HepG2 (cell line): ENCODE measurements at regions not wholly inside any gene's neighbourhood (a gene's known extent, or its start where the extent isn't known, plus 50 kb on each side); places are given as distances from the start of the nearest gene placed in this dataset.
A peak's percentile ranks its signal among the peaks of the same experiment; 100 is the strongest.

Experiments used
- CBFB ChIP-seq: sonication (generic); formaldehyde crosslinking; IDR thresholded peaks from 2 replicates; pipeline ENCODE4 v1.4.0; 2020; ENCODE audit warnings: missing genetic modification reagents
- FOXK2 ChIP-seq: fragments of 450-650 bp; IDR thresholded peaks from 2 replicates; pipeline ENCODE4 v1.6.1; 2016
- HDAC6 ChIP-seq: fragments of 200-600 bp; sonication (generic); IDR thresholded peaks from 2 replicates; pipeline ENCODE4 v1.7.0; 2017; ENCODE audit warnings: mild to moderate bottlenecking, antibody characterized with exemption, low read length, low read depth
- HNRNPLL ChIP-seq: fragments of 200-400 bp; formaldehyde crosslinking; IDR thresholded peaks from 2 replicates; pipeline ENCODE4 v1.6.1; 2017; ENCODE audit warnings: mild to moderate bottlenecking, low read depth, low read length; ENCODE audit not compliant: poor library complexity, severe bottlenecking
- HOXD1 ChIP-seq: sonication (generic); formaldehyde crosslinking; IDR thresholded peaks from 2 replicates; pipeline ENCODE4 v1.5.0; 2020; ENCODE audit warnings: missing genetic modification reagents
- IRF2 ChIP-seq: IDR thresholded peaks from 2 replicates; pipeline ENCODE4 v1.6.1; 2018; ENCODE audit warnings: missing genetic modification reagents, missing compliant biosample characterization
- PHF20 ChIP-seq: sonication (generic); formaldehyde crosslinking; IDR thresholded peaks from 2 replicates; pipeline ENCODE4 v1.5.0; 2020; ENCODE audit warnings: mild to moderate bottlenecking, missing genetic modification reagents
- RBFOX2 ChIP-seq: fragments of 200-400 bp; formaldehyde crosslinking; IDR thresholded peaks from 2 replicates; pipeline ENCODE4 v1.6.1; 2017; ENCODE audit warnings: low read depth, mild to moderate bottlenecking, low read length
- SSRP1 ChIP-seq: IDR thresholded peaks from 2 replicates; pipeline ENCODE4 v1.6.1; 2016; ENCODE audit warnings: control low read depth
- SUZ12 ChIP-seq: fragments of 150-350 bp; IDR thresholded peaks from 2 replicates; pipeline ENCODE4 v1.6.1; 2014; ENCODE audit warnings: low read depth, low read length
- ZNF232 ChIP-seq: sonication (generic); formaldehyde crosslinking; IDR thresholded peaks from 2 replicates; pipeline ENCODE4 v1.4.0; 2020; ENCODE audit warnings: missing genetic modification reagents, borderline replicate concordance
- ZNF713 ChIP-seq: sonication (generic); formaldehyde crosslinking; IDR thresholded peaks from 2 replicates; pipeline ENCODE4 v1.4.0; 2020; ENCODE audit warnings: mild to moderate bottlenecking, missing genetic modification reagents
- TF ChIP-seq, protein P1 (sequence below): sonication (generic); formaldehyde crosslinking; IDR thresholded peaks from 2 replicates; pipeline ENCODE4 v1.4.0; 2020; ENCODE audit warnings: missing genetic modification reagents
- TF ChIP-seq, protein P2 (sequence below): sonication (generic); formaldehyde crosslinking; conservative IDR thresholded peaks from 2 replicates; pipeline ENCODE4 v1.4.0; 2020; ENCODE audit warnings: missing genetic modification reagents
- TF ChIP-seq, protein P3 (sequence below): fragments of 450-650 bp; IDR thresholded peaks from 2 replicates; pipeline ENCODE4 v1.6.1; 2017; ENCODE audit warnings: mild to moderate bottlenecking
- TF ChIP-seq, protein P4 (sequence below): sonication (generic); formaldehyde crosslinking; conservative IDR thresholded peaks from 2 replicates; pipeline ENCODE4 v1.4.0; 2020; ENCODE audit warnings: mild to moderate bottlenecking, missing genetic modification reagents, moderate library complexity

DNA sequence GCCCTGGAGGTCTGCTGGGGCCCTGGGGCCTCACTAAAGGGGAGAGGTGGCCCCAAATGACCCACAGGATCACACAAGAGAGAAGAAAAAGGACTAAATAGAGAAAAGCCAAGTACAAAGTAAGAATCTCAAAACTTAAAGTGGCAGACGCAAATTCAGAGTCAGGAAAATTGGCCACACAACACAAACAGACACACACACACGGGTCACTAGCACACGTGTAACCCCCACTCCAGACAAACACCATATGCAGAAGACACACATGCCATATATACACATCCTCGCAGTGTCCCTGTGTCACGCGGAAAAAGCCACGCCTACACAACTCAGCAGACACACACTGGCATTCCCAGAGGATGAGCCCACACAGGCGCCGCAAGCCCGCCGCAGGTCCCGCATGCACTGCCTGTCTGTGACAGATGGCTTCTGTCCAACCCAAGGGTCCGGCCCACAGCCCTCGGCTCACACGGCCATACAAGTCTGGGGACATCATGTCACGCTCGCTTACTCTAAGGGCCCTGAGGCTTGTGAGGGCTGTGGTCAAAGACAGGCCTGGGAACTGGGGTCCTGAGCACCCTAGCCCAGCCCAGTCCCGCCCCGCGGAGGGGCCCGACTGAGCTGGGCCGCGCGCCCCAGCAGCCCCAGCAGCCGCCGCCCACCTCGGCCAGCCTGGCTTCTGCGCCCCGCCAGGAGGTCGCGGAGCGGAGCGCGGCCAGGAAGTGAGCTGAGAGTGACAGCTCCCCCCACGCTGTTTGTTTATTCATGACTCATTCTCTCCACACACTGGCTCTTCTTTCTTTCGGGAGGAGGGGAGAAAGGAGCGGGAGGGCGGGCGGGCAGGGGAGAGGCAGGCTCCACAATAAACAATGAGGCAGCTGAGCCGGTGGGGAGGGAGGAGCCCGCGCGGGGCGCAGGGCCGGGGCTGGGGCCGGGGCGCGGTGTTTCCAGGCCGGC, 95.5 kb upstream of the ZMIZ1 start (continued):
- TF ChIP-seq, protein P1, sequence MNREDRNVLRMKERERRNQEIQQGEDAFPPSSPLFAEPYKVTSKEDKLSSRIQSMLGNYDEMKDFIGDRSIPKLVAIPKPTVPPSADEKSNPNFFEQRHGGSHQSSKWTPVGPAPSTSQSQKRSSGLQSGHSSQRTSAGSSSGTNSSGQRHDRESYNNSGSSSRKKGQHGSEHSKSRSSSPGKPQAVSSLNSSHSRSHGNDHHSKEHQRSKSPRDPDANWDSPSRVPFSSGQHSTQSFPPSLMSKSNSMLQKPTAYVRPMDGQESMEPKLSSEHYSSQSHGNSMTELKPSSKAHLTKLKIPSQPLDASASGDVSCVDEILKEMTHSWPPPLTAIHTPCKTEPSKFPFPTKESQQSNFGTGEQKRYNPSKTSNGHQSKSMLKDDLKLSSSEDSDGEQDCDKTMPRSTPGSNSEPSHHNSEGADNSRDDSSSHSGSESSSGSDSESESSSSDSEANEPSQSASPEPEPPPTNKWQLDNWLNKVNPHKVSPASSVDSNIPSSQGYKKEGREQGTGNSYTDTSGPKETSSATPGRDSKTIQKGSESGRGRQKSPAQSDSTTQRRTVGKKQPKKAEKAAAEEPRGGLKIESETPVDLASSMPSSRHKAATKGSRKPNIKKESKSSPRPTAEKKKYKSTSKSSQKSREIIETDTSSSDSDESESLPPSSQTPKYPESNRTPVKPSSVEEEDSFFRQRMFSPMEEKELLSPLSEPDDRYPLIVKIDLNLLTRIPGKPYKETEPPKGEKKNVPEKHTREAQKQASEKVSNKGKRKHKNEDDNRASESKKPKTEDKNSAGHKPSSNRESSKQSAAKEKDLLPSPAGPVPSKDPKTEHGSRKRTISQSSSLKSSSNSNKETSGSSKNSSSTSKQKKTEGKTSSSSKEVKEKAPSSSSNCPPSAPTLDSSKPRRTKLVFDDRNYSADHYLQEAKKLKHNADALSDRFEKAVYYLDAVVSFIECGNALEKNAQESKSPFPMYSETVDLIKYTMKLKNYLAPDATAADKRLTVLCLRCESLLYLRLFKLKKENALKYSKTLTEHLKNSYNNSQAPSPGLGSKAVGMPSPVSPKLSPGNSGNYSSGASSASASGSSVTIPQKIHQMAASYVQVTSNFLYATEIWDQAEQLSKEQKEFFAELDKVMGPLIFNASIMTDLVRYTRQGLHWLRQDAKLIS (CRISPR knock-in tag), result peak; percentile 27; the same call in 1 of the 2 replicates
- TF ChIP-seq HNRNPLL (peak; percentile 62), ZNF232 (CRISPR knock-in tag) (peak; percentile 62; the same call in 1 of the 2 replicates), IRF2 (CRISPR knock-in tag) (peak; percentile 68; the same call in 1 of the 2 replicates), HOXD1 (no peak), RBFOX2 (peak; percentile 94), SUZ12 (no peak), ZNF713 (CRISPR knock-in tag) (peak; percentile 83; the same call in 1 of the 2 replicates), HDAC6 (no peak), CBFB (CRISPR knock-in tag) (0 out of 2 replicates have a peak, but pooled peaks have one; percentile 11), SSRP1 (CRISPR knock-in tag) (peak; percentile 78; the same call in 1 of the 2 replicates), FOXK2 (peak; percentile 42; the same call in 1 of the 2 replicates), PHF20 (CRISPR knock-in tag) (0 out of 2 replicates have a peak, but pooled peaks have one; percentile 52)
- TF ChIP-seq, protein P2, sequence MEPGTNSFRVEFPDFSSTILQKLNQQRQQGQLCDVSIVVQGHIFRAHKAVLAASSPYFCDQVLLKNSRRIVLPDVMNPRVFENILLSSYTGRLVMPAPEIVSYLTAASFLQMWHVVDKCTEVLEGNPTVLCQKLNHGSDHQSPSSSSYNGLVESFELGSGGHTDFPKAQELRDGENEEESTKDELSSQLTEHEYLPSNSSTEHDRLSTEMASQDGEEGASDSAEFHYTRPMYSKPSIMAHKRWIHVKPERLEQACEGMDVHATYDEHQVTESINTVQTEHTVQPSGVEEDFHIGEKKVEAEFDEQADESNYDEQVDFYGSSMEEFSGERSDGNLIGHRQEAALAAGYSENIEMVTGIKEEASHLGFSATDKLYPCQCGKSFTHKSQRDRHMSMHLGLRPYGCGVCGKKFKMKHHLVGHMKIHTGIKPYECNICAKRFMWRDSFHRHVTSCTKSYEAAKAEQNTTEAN (CRISPR knock-in tag), result peak; percentile 6; the same call in 1 of the 2 replicates
- TF ChIP-seq, protein P3, sequence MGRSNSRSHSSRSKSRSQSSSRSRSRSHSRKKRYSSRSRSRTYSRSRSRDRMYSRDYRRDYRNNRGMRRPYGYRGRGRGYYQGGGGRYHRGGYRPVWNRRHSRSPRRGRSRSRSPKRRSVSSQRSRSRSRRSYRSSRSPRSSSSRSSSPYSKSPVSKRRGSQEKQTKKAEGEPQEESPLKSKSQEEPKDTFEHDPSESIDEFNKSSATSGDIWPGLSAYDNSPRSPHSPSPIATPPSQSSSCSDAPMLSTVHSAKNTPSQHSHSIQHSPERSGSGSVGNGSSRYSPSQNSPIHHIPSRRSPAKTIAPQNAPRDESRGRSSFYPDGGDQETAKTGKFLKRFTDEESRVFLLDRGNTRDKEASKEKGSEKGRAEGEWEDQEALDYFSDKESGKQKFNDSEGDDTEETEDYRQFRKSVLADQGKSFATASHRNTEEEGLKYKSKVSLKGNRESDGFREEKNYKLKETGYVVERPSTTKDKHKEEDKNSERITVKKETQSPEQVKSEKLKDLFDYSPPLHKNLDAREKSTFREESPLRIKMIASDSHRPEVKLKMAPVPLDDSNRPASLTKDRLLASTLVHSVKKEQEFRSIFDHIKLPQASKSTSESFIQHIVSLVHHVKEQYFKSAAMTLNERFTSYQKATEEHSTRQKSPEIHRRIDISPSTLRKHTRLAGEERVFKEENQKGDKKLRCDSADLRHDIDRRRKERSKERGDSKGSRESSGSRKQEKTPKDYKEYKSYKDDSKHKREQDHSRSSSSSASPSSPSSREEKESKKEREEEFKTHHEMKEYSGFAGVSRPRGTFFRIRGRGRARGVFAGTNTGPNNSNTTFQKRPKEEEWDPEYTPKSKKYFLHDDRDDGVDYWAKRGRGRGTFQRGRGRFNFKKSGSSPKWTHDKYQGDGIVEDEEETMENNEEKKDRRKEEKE, result no peak
- TF ChIP-seq, protein P4, sequence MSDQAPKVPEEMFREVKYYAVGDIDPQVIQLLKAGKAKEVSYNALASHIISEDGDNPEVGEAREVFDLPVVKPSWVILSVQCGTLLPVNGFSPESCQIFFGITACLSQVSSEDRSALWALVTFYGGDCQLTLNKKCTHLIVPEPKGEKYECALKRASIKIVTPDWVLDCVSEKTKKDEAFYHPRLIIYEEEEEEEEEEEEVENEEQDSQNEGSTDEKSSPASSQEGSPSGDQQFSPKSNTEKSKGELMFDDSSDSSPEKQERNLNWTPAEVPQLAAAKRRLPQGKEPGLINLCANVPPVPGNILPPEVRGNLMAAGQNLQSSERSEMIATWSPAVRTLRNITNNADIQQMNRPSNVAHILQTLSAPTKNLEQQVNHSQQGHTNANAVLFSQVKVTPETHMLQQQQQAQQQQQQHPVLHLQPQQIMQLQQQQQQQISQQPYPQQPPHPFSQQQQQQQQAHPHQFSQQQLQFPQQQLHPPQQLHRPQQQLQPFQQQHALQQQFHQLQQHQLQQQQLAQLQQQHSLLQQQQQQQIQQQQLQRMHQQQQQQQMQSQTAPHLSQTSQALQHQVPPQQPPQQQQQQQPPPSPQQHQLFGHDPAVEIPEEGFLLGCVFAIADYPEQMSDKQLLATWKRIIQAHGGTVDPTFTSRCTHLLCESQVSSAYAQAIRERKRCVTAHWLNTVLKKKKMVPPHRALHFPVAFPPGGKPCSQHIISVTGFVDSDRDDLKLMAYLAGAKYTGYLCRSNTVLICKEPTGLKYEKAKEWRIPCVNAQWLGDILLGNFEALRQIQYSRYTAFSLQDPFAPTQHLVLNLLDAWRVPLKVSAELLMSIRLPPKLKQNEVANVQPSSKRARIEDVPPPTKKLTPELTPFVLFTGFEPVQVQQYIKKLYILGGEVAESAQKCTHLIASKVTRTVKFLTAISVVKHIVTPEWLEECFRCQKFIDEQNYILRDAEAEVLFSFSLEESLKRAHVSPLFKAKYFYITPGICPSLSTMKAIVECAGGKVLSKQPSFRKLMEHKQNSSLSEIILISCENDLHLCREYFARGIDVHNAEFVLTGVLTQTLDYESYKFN (CRISPR knock-in tag), result peak; percentile 58; the same call in 1 of the 2 replicates
